GM19463 (cell line): ENCODE measurements at regions not wholly inside any gene's neighbourhood (a gene's known extent, or its start where the extent isn't known, plus 50 kb on each side); places are given as distances from the start of the nearest gene placed in this dataset.

Experiments used
- ATAC-seq: cut with Tn5 transposase; IDR thresholded peaks from one replicate; pipeline ENCODE4 v1.9.1; 2021; ENCODE audit warnings: mild to moderate bottlenecking, moderate library complexity; ENCODE audit not compliant: unreplicated experiment

DNA sequence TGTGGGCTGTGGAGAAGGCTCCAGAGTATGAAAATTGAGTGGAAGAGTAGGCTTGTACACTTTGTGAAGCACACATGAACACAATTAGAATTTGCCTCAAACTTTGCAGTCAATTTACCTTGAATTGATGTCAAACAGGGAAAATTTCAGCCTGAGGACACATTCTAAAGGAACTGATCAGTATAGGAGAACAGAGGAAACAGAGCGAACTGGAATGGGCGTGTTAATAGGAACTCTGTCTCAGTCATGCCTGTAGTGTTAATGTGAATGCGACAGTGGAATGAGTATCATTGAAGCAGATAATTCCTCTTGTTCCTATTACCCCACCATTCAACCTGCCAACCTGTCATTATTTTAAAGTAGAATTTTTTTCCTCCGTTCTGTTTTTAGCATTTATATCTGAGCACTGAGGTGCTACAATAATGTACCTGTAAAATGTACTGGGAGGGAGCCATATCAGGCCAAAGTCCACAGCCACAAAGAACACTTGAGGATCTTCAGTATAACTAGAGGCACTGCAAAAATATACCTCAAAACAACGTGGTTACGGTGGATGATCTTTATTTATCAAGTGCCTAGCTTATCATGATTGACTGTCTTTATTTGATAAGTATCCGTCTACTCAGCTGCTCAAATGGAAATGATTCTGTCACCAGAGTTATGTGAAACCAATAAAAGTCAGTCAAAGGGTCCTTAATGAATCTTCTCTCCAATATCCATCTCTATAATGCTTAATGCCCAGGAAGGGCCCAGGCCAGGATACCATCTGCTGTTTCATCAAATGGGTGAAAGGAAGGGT is 125.3 kb upstream of the STMND1 start:
- no peak for ATAC-seq

DNA sequence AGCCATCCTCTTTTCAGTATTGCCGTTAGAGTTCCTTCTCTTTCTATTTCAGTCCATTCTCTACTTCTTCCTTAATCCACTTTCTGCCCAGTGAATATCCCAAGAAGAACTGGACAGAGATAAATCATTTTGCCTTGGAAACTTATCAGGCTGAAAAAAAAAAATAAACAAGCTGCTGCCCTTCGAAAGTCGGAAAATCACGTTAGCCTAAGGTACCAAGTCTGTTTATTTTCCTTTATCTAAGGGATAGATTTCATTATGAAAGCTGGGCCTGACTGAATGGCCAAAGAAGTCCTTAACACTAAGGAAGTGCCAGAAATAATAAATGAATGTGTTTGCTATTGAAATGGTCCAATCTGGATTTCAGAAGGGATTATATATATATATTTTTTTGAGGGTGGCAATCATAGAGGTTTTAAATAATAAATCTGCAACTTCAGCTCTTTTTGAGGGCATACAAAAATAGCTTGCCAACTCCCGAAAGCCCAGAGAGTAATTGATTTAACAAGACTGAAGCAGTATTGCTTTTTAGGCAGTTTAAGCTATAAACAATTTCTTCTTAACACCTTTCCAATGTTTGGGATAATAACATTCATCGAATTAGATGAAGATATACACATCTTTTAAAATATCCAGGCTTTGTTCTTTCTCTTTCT is 127.0 kb upstream of the STMND1 start:
- ATAC-seq = no peak

DNA sequence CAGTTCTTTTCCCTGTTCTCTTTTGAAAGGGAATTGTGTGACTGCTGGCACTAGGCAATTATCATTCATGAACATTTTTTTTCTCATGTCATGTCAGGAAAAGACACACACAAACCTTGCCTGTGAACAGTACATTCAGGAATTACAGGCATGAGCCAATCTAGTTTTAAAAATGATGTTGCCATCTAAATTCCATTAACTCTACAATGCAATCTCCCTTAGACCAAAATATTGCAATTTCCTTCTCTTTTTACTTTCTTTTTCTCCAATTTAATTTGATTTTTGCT is 127.5 kb upstream of the STMND1 start:
- ATAC-seq = no peak

DNA sequence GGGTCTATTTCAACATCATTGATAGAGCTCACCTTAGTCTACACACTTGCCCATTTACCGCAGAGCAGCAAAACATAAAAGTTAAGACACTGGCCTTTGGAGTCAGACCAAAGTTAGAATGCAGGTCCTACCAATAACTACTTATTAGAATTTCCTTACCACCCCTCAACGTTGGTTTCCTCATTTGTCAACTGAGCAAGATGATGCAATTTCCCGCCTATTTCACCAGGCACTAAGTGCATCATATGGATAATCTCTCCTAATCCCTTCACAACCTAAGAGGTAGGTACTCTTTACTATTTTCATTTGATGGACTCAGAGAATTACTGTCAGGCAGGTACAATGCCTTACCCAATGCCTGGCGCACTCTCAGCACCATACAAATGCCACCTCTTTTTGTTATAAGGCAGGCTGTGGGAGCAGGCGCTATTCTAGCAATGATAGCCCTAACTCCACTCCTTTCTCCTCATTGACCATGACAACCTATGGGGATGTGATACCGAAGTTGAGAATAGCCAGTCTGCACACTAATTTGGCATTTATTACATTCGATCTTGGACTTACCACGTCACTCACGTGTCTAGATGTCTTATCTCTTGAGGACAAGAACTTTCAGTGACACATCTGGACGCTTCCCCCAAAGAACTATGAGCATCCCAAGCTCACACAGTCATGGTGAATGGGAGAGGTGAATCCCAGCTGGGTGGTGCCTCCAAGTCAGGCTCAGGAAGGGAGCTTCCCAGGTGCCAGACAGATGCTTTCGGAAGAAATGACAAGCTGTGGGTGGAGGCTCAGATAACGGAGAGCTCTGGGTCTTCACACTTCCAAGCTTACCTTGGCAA is 128.1 kb upstream of the STMND1 start:
- no peak for ATAC-seq

DNA sequence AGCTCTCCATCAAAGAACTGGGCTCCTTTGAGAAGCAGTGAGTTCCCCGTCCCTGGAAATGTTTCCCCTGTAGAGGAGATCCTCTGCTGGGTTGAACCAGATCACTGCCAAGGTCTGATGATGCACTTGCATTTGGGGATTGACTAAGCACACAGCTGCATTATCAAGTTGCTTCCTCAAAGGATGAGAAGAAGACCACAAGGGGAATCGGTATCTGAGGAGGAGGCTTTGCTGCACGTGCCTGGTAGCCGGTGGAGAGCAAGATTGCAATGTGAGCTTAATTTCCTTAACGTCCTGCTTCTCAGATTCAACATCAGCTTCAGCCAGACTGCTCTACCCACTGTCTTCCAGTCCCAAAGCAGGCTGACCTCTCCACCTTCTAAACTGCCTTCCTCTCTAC is 128.8 kb upstream of the STMND1 start:
- no peak for ATAC-seq

DNA sequence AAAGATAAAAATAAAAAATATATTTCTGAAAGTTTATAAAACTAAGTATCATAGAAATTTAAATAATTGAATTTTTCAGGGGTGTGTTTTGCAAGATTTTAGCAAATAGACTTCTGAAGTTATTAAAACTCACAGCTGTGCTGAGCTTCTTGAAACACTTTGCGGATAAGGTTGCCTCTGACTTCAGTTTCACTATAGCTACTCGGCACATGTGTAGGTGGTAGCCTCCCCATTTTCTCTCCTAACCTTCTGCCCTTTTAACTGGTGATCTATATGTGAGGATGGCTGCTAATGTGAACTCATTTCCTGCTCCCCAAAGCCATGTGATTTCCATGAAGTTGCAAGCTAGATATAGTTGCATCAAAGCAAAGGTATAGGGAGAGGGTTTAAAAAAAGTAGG is 129.3 kb upstream of the STMND1 start:
- ATAC-seq = no peak

DNA sequence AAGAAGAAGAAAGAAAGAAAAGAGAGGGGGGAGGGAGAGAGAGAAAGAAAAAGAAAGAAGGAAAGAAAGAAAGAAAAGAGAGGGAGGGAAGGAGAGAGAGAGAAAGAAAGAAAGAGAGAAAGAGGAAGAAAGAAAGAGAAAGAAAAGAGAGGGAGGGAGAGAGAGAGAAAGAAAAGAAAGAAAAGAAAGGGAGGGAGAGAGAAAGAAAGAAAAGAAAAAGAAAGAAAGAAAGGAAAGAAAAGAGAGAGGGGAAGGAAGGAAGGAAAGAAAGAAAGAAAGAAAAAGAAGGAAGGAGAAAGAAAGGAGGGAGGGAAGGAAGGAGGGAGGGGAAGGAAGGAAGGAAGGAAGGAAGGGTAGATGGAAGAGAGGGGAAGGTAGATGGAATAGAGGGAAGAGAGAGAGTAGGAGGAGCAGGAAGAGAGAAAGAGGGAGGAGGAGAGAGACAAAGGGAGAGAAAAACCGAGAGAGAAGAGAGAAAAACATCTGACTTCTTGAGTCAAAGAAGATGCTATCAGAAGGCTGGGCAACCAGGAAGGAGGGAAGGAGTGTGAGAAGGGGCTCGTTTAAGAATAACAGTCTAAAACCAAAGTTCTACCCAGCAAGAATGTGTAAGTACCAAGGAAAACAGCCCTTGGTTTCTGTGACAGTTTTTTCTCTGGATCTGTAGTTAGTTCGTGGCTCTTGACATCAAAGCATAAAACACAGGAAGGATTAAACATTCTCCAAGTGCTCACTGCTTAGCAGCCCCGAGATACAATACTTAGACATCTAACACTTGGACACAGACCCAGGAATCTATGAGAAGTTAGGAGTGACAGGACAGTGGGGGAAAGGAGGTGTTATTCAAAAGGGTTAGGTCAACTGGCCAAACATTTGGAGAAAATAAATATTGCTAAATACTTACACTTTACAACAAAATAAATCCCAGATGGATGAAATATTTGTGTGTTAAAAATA is 131.9 kb upstream of the STMND1 start:
- no peak for ATAC-seq

DNA sequence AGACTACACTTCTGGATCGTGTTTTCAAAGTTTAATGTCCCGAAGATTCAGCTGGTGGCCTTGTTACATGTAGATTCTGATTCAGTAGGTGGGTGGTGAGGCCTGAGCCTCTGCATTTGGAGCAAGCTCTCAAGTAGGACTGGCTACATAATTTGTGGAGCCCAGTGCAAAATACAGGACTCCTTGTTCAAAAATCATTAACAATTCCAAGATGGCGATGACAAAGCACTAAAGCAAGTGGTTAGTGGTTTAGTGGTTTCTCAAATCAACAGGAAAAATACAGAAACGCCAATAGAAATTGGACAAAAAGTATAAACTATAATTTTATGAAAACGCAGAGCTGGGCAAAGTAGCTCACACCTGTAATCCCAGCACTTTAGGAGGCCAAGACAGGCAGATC is 133.7 kb upstream of the STMND1 start:
- ATAC-seq = no peak

DNA sequence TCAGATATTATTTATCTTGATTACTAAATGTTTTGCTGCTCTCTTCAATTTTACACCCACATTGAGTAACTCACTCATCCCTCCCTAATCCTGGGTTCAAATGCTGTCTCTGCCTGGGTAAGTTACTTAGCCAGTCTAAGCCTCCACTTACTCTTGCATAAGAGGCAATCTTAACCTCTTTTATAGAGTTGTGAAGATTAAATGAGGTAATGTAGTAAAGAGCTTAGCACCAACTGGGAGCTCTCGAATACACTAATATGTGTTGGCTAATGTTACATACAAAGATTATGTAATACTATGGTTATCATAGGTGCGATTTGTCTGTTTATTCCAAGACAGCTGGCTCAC is 134.4 kb upstream of the STMND1 start:
- ATAC-seq = no peak

DNA sequence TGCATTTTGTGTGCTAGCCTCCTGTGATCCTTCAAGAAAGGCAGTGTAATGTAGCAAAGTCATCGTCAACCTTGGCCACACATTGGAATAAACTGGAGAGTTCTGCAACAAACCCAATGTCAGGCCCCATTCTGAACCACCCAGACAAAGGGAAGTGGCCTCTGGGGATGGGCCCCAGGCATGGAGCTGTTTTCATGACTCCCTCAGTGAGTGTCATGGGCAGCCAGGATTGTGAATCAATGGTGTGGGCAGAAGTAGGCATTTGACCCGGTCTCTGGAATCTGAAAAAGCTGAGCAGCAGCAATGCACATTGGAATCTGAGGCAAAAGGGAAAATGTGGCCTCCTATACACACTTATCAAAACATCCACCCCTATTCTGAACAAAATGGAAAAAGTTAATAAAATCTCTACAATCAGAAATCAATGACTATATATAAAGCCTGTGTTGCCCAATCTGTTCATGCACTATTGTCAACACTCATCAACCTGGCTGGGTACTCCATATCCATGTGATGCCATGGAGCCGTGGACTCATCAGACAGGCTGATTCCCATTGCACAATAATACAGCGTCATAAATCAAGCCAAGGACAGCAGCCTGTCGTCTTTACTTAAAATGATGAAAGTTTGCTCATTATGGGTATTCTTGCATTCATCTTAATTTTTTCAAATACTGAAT is 134.9 kb upstream of the STMND1 start:
- no peak for ATAC-seq

DNA sequence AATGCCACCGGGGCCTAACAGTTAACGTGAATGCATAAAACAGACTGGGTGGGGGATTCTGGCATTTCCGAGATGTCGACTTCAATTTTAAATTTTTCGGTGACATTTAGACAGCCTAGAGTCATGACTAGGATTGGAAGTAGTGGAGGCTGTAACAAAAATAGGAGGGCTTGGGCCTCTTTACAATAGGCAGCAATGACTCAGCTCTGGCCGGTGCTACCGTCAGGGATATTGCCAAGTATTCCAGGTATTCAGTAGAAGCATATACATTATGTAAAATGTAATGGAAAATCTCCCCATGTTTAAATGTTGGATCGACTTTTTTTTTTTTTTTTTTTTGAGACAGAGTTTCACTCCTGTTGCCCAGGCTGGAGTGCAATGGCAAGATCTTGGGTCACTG is 136.2 kb upstream of the STMND1 start:
- ATAC-seq = no peak

DNA sequence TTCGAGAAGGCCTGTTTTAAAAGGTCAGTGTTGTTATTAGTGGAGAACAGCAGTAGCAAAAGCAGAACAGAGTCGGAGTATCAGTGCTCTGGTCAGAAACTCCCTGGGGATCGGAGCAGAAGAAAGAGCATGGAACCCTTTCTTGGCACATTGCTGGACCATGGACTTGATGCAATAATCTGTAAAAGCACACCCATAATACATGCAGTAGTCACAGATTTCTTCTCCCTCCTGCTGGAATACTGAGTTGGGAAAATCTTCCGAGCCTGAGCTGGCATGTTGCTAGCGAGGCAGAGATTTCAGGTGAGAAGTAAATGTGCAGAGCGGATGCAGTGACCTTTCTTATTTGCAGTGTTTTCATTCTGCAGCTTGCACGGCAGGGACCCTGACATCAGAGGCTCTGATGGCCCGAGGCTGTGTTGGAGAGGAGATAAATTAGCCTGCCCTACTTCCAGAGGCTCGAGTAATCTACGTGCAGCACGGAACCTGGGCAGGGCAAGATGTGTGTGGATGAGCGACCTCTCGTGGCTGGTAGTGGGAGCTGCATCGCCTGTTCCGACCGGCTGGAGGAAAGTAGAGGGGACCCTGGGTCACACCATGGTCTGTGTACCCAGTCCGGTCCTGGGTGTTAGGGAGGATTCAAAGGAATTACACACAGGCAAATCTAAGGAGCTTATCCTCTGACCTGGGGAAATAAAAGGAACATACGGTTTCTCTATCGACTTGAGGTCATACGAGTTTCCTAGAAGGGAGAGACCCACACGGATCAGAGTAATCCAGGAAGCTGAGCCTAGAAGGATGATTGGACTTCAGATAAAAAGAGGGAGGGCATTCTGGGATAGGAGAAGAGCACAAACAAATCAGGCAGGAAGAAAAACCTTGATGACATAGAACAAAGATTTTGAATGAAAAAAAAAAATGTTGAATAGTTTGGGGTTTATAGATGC is 137.0 kb upstream of the STMND1 start:
- peak; percentile 81 for ATAC-seq

DNA sequence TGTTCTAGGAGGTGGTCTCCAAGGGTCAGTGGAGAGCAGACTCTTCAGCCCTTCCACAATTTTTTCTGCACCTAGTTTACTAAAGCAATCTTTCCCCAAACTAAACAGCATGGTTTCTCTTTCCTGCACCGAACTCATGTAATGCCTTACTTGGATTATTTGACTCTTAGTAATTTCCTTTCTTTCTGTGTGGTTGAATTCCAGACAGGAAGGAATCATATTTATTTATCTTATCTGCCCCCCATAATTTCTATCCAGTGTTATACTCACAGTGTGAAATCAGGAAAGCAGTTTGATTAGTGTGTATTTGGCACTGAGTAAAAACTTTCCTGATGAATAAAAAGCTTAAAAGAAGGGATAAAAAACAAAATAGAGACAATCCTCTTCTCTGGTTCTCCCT is 140.3 kb upstream of the STMND1 start:
- no peak for ATAC-seq

DNA sequence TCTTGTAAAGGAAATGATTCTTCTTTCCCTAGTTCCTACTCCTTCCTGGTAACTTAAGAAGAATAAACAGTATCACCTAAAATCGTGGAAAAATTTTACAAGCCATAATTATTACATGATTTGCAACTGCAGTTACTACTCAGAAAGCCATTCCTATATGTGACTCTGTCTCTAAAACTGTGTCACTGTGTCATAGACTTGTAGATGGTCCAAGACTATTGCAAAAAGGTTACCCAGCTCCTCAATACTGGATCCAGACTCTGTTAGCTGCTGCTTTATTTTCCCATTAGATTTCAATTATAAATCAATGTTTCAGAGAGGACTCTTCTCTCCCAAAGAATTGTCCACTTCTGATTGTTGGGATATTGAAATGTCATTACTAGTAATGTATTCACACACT is 142.1 kb upstream of the STMND1 start:
- no peak for ATAC-seq

DNA sequence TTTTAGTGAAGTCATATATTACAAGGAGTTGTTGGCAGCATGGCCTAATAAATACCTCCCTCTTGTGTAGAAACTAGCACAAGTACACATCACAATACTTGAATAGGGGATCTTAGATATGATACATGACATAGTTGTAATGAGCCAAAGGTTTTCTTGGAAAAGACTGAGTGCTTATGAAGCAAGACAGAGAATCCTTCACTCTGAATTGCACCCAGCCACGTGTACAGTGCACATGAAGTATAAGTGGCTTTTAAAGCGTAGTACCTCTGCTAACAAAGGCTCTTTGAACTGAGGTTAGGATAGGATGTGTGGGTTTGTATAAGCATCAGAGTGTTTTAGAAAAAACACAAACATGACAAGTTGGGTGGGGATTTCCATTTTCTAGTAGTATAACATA is 145.5 kb upstream of the STMND1 start:
- ATAC-seq = no peak

DNA sequence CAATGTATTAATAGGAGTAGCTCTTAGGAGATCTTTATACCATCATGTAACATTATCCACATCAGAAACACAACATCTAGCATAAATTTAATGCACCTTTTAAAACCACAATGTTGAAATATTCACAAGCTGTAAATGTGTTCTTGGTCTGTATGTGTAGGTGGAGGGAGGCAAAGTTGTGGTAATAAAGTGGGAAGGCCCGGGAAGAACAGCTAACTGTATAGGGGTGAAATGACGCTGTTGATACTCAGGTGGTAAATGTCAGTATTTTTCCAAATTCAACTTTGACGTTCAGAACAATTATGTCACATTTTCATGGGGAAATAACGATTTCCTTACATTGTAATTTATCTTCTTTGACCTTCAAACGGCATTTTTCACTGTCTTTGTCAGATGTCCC is 146.0 kb upstream of the STMND1 start:
- no peak for ATAC-seq

DNA sequence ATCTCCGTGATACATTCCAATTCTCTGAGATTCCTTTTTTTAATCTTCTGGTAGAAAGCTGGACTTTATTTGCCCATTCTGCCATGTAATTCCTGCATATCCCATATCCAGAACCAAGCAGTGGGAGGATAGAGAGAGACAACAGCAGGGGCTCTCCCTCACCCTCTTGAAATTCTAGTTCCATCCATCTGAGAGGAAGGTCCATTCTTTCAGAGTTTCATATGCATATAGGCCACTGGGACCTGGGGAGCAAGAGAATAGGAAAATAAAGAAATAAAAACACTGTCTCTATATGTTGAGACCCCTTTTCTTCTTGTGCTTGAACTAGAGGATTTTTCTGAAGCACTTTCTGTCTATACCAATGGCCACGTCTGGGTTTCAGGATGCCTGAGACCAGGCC is 147.9 kb upstream of the STMND1 start:
- no peak for ATAC-seq

DNA sequence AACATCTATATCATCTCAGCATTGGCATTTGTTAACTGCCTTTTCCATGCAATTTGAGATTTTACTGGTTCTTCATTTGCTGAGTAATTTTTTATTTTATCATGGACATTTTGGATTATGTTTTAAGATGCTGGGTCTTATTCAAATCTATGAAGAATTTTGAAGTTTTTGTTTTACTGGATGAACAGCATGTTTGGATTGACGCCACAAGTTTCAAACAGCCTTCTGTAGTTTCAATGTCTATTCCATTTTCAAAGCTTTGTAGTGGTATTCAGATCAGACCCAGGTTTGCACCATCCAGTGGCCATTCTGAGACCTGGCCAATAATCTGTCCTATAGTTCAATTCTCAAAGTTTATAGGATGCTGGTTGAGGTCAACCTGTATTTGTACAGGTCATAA is 148.4 kb upstream of the STMND1 start:
- no peak for ATAC-seq

DNA sequence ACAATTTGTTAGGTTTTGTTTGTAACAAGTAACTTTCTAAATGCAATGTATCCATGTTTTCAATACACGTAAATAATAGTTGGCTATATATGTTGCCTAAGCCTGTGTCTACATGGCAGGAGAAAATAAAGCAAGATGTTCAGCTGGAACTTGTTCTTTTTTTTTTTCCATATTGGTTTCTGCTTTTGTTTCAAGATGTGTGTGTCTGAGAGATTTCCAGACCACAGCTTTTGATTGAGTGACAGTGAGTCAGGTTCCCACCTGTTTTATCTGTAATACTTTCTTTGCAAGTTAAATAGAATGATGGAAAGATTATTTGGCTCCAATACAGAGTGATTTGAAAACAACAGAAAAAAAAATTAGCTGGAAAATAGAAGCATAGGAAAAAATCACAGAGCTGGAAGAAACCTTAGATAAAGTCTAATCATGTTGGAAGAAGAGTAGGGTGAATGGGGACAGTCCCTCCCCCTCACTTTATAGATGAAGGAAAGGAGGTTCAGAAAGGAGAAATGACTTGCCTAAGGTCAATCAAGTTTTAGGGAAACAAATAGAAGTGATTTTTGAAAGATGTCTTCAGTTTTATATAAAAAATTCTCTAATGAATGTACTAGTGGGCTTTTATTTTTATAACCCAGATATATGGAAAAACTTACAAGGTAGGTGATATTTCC is 150.9 kb upstream of the STMND1 start:
- no peak for ATAC-seq
